ENCODE measurements at regions not wholly inside any gene's neighbourhood (a gene's known extent, or its start where the extent isn't known, plus 50 kb on each side); places are given as distances from the start of the nearest gene placed in this dataset.

DNA sequence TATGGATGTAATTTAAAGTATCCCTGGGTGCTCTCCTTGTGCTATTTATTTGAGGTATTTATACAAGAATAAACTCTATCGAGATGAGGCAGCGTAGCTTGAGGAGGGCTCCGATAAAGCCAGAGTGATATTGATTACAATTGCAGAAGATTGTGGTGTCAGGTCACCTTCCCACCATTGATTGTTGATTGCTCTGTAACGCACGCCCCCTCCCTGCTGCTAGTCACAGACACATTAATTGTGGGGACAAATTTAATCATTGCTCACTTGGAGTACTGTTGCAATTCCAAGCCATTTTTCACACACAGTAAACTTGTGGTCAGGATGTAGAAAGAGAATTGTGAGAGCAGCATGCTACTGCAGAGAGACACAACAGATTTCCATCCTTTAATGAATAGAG, 75.4 kb downstream of the IRX3 start:
- peaks cover 6% of the 10 kb centered on the region for H3K4me1 ChIP-seq (ENCODE audit: control insufficient read depth, insufficient read depth, low read length)
- WGBS (ENCODE audit: insufficient coverage), result no CpG with 5 or more reads among the region's 5 CpGs
- H3K36me3 ChIP-seq (ENCODE audit: control insufficient read depth, insufficient read depth, low read length), result no peaks in the 10 kb centered on the region
- H3K4me3 ChIP-seq (ENCODE audit: low read depth, low read length), result no peak overlapping the region
- H3K27ac ChIP-seq (ENCODE audit: low read depth, low read length), result no peak overlapping the region
- H3K9me3 ChIP-seq (ENCODE audit: control insufficient read depth, insufficient read depth, low read length), result no peaks in the 10 kb centered on the region
- DNase-seq (ENCODE audit: low read depth in 4 of 6, low spot score in 6 of 6), result peak in 1 of 6 donors; percentile 38
- H3K27me3 ChIP-seq (ENCODE audit: control insufficient read depth, insufficient read depth, low read length), result peaks cover 5% of the 10 kb centered on the region

- Histone ChIP-seq H3K36me3 (ENCODE audit: control insufficient read depth, insufficient read depth, low read length) (no peaks in the 10 kb centered on the region), H3K4me1 (ENCODE audit: control insufficient read depth, insufficient read depth, low read length) (peaks cover 8% of the 10 kb centered on the region), H3K4me3 (ENCODE audit: low read depth, low read length) (no peak overlapping the region), H3K27me3 (ENCODE audit: control insufficient read depth, insufficient read depth, low read length) (peaks cover 8% of the 10 kb centered on the region), H3K27ac (ENCODE audit: low read depth, low read length) (no peak overlapping the region), H3K9me3 (ENCODE audit: control insufficient read depth, insufficient read depth, low read length) (no peaks in the 10 kb centered on the region)
- 75% methylated on average over 8 of the region's 16 CpGs for WGBS (ENCODE audit: insufficient coverage)
- DNase-seq (ENCODE audit: low read depth in 4 of 6, low spot score in 6 of 6), result peak in 2 of 6 donors; percentile 46 to 51
Measured at GRCh38 chr16:54210452-54211125, 76.0 kb downstream of the IRX3 start.

GRCh38 chr16:54208237-54208636, 78.3 kb downstream of the IRX3 start:
- Histone ChIP-seq H3K4me3 (ENCODE audit: low read depth, low read length) (no peak overlapping the region), H3K4me1 (ENCODE audit: control insufficient read depth, insufficient read depth, low read length) (peaks cover 20% of the 10 kb centered on the region), H3K27ac (ENCODE audit: low read depth, low read length) (no peak overlapping the region), H3K9me3 (ENCODE audit: control insufficient read depth, insufficient read depth, low read length) (no peaks in the 10 kb centered on the region), H3K27me3 (ENCODE audit: control insufficient read depth, insufficient read depth, low read length) (peaks cover 8% of the 10 kb centered on the region), H3K36me3 (ENCODE audit: control insufficient read depth, insufficient read depth, low read length) (no peaks in the 10 kb centered on the region)
- no peak for DNase-seq (ENCODE audit: low read depth in 4 of 6, low spot score in 6 of 6)
- no CpG with 5 or more reads among the region's 5 CpGs for WGBS (ENCODE audit: insufficient coverage)

GRCh38 chr16:54207837-54208236, 78.8 kb downstream of the IRX3 start:
- peaks cover 4% of the 10 kb centered on the region for H3K27me3 ChIP-seq (ENCODE audit: control insufficient read depth, insufficient read depth, low read length)
- no peak overlapping the region for H3K4me3 ChIP-seq (ENCODE audit: low read depth, low read length)
- peaks cover 22% of the 10 kb centered on the region for H3K4me1 ChIP-seq (ENCODE audit: control insufficient read depth, insufficient read depth, low read length)
- no peaks in the 10 kb centered on the region for H3K9me3 ChIP-seq (ENCODE audit: control insufficient read depth, insufficient read depth, low read length)
- DNase-seq (ENCODE audit: low read depth in 4 of 6, low spot score in 6 of 6), result no peak
- H3K36me3 ChIP-seq (ENCODE audit: control insufficient read depth, insufficient read depth, low read length), result no peaks in the 10 kb centered on the region
- H3K27ac ChIP-seq (ENCODE audit: low read depth, low read length), result no peak overlapping the region
- 72% methylated on average over 13 of the region's 15 CpGs for WGBS (ENCODE audit: insufficient coverage)

GRCh38 chr16:54204756-54205155, 81.8 kb downstream of the IRX3 start:
- no peaks in the 10 kb centered on the region for H3K36me3 ChIP-seq (ENCODE audit: control insufficient read depth, insufficient read depth, low read length)
- H3K27me3 ChIP-seq (ENCODE audit: control insufficient read depth, insufficient read depth, low read length), result peaks cover 3% of the 10 kb centered on the region
- H3K4me1 ChIP-seq (ENCODE audit: control insufficient read depth, insufficient read depth, low read length), result peaks cover 25% of the 10 kb centered on the region
- no peak overlapping the region for H3K4me3 ChIP-seq (ENCODE audit: low read depth, low read length)
- DNase-seq (ENCODE audit: low read depth in 4 of 6, low spot score in 6 of 6), result peak in 4 of 6 donors; percentile 38 to 77 (median 62)
- no peaks in the 10 kb centered on the region for H3K9me3 ChIP-seq (ENCODE audit: control insufficient read depth, insufficient read depth, low read length)
- WGBS (ENCODE audit: insufficient coverage), result 60% methylated on average over 5 of the region's 7 CpGs
- no peak overlapping the region for H3K27ac ChIP-seq (ENCODE audit: low read depth, low read length)

GRCh38 chr16:54203851-54204505, 82.6 kb downstream of the IRX3 start:
- H3K27me3 ChIP-seq (ENCODE audit: control insufficient read depth, insufficient read depth, low read length), result peaks cover 3% of the 10 kb centered on the region
- peaks cover 31% of the 10 kb centered on the region for H3K4me1 ChIP-seq (ENCODE audit: control insufficient read depth, insufficient read depth, low read length)
- H3K4me3 ChIP-seq (ENCODE audit: low read depth, low read length), result no peak overlapping the region
- no peak overlapping the region for H3K27ac ChIP-seq (ENCODE audit: low read depth, low read length)
- 79% methylated on average over 10 of the region's 11 CpGs for WGBS (ENCODE audit: insufficient coverage)
- no peaks in the 10 kb centered on the region for H3K9me3 ChIP-seq (ENCODE audit: control insufficient read depth, insufficient read depth, low read length)
- DNase-seq (ENCODE audit: low read depth in 4 of 6, low spot score in 6 of 6), result no peak
- H3K36me3 ChIP-seq (ENCODE audit: control insufficient read depth, insufficient read depth, low read length), result no peaks in the 10 kb centered on the region

- H3K36me3 ChIP-seq (ENCODE audit: control insufficient read depth, insufficient read depth, low read length), result no peaks in the 10 kb centered on the region
- DNase-seq (ENCODE audit: low read depth in 4 of 6, low spot score in 6 of 6), result no peak
- peaks cover 28% of the 10 kb centered on the region for H3K4me1 ChIP-seq (ENCODE audit: control insufficient read depth, insufficient read depth, low read length)
- no peak overlapping the region for H3K4me3 ChIP-seq (ENCODE audit: low read depth, low read length)
- H3K27ac ChIP-seq (ENCODE audit: low read depth, low read length), result no peak overlapping the region
- H3K9me3 ChIP-seq (ENCODE audit: control insufficient read depth, insufficient read depth, low read length), result no peaks in the 10 kb centered on the region
- peaks cover 3% of the 10 kb centered on the region for H3K27me3 ChIP-seq (ENCODE audit: control insufficient read depth, insufficient read depth, low read length)
- 94% methylated on average over 3 of the region's 3 CpGs for WGBS (ENCODE audit: insufficient coverage)
Measured at GRCh38 chr16:54203384-54203783, 83.2 kb downstream of the IRX3 start.

All from spinal cord (tissue), 9 donors.